Hepatocyte (in vitro differentiated cells): ENCODE measurements at regions not wholly inside any gene's neighbourhood (a gene's known extent, or its start where the extent isn't known, plus 50 kb on each side); places are given as distances from the start of the nearest gene placed in this dataset.

ENCODE experiments used
- EZH2phosphoT487 ChIP-seq: fragments of 200-600 bp; sonication (generic); IDR thresholded peaks from one replicate; pipeline ENCODE4 v1.6.1; 2018; ENCODE audit warnings: antibody characterized with exemption, mild to moderate bottlenecking, low read depth, moderate library complexity; ENCODE audit not compliant: unreplicated experiment, severe bottlenecking
- TF ChIP-seq, protein P1 (sequence below): fragments of 200-600 bp; sonication (generic); IDR thresholded peaks from 2 replicates; pipeline ENCODE4 v1.5.1; 2016; ENCODE audit warnings: antibody characterized with exemption, mild to moderate bottlenecking; ENCODE audit not compliant: poor library complexity

DNA sequence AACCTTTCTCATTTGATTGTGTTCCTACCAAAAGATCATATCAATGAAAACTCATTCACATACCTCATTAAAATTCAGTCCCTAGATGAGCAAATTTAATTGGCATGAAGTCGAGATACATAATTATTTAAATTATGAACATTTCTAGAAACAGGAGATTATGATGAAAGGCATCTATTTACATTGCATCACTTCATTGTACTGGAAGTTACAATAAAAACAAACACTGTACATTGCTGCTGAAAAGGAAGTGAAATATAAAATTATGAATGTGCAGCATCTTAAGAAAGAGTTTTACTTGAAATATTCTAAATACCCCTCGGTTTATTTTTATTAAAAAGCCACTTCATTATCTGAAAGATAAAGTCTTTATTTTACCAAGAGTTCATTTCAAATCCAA, 163.4 kb upstream of the ZNF385D start:
- TF ChIP-seq, protein P1, sequence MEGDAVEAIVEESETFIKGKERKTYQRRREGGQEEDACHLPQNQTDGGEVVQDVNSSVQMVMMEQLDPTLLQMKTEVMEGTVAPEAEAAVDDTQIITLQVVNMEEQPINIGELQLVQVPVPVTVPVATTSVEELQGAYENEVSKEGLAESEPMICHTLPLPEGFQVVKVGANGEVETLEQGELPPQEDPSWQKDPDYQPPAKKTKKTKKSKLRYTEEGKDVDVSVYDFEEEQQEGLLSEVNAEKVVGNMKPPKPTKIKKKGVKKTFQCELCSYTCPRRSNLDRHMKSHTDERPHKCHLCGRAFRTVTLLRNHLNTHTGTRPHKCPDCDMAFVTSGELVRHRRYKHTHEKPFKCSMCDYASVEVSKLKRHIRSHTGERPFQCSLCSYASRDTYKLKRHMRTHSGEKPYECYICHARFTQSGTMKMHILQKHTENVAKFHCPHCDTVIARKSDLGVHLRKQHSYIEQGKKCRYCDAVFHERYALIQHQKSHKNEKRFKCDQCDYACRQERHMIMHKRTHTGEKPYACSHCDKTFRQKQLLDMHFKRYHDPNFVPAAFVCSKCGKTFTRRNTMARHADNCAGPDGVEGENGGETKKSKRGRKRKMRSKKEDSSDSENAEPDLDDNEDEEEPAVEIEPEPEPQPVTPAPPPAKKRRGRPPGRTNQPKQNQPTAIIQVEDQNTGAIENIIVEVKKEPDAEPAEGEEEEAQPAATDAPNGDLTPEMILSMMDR, result no peak
- TF ChIP-seq EZH2phosphoT487, result no peak
